Neutrophil (primary cell): ENCODE measurements at regions not wholly inside any gene's neighbourhood (a gene's known extent, or its start where the extent isn't known, plus 50 kb on each side); places are given as distances from the start of the nearest gene placed in this dataset.
A peak's percentile ranks its signal among the peaks of the same experiment; 100 is the strongest.

Experiments used
- H3K27ac ChIP-seq: fragments of 200-600 bp; sonication (generic); 2 replicates; pipeline ENCODE4 v1.5.1; 2016; ENCODE audit warnings: mild to moderate bottlenecking, moderate library complexity
- H3K27me3 ChIP-seq: fragments of 200-600 bp; sonication (generic); 2 replicates; pipeline ENCODE4 v1.6.0; 2016; ENCODE audit warnings: mild to moderate bottlenecking
- H3K36me3 ChIP-seq: fragments of 200-600 bp; sonication (generic); 2 replicates; pipeline ENCODE4 v1.5.1; 2017
- H3K4me1 ChIP-seq, 2 experiments: fragments of 200-600 bp in 1 of 2; sonication (generic) in 1 of 2; 1 replicate in 1 of 2; 2 replicates in 1 of 2; pipeline versions ENCODE4 v1.5.1 to v1.6.1; 2013 to 2016; ENCODE audit warnings: low read depth in 1 of 2, low read length in 1 of 2, mild to moderate bottlenecking in 1 of 2, moderate library complexity in 1 of 2; ENCODE audit not compliant: control insufficient read depth in 1 of 2, insufficient read depth in 1 of 2
- H3K4me3 ChIP-seq, 2 experiments: fragments of 200-600 bp in 1 of 2; sonication (generic) in 1 of 2; 1 replicate in 1 of 2; 2 replicates in 1 of 2; pipeline ENCODE4 v1.5.1; 2013 to 2016; ENCODE audit warnings: low read depth in 1 of 2, low read length in 1 of 2, mild to moderate bottlenecking in 1 of 2, moderate library complexity in 1 of 2
- H3K9me3 ChIP-seq: fragments of 200-600 bp; sonication (generic); 2 replicates; pipeline ENCODE4 v1.5.1; 2016
- CTCF ChIP-seq: fragments of 200-600 bp; sonication (generic); IDR thresholded peaks from 2 replicates; pipeline ENCODE4 v1.5.1; 2016; ENCODE audit warnings: antibody characterized with exemption

GRCh38 chr4:13957871-13958270 lies 330.3 kb upstream of the BOD1L1 start:
- H3K4me3 ChIP-seq: peak overlapping the region; percentile 10 to 37
- peak overlapping the region; percentile 86 for H3K27ac ChIP-seq
- TF ChIP-seq CTCF: no peak
- no peaks in the 10 kb centered on the region for H3K36me3 ChIP-seq
- H3K4me1 ChIP-seq: peaks cover 15 to 22% of the 10 kb centered on the region in 2 experiments
- no peaks in the 10 kb centered on the region for H3K9me3 ChIP-seq
- no peaks in the 10 kb centered on the region for H3K27me3 ChIP-seq

- H3K36me3 ChIP-seq: no peaks in the 10 kb centered on the region
- H3K4me3 ChIP-seq: no peak overlapping the region
- no peak for TF ChIP-seq CTCF
- H3K27ac ChIP-seq: no peak overlapping the region
- no peaks in the 10 kb centered on the region for H3K9me3 ChIP-seq
- peaks cover 3 to 9% of the 10 kb centered on the region in 2 experiments for H3K4me1 ChIP-seq
- H3K27me3 ChIP-seq: no peaks in the 10 kb centered on the region
Observed at GRCh38 chr4:13963601-13964000, 336.1 kb upstream of the BOD1L1 start.

GRCh38 chr4:13966231-13967195 lies 339.0 kb upstream of the BOD1L1 start:
- H3K36me3 ChIP-seq: no peaks in the 10 kb centered on the region
- no peak for TF ChIP-seq CTCF
- no peak overlapping the region for H3K27ac ChIP-seq
- no peaks in the 10 kb centered on the region for H3K4me1 ChIP-seq
- no peaks in the 10 kb centered on the region for H3K9me3 ChIP-seq
- no peaks in the 10 kb centered on the region for H3K27me3 ChIP-seq
- H3K4me3 ChIP-seq: no peak overlapping the region

GRCh38 chr4:13968723-13969122 lies 341.2 kb upstream of the BOD1L1 start:
- TF ChIP-seq CTCF: no peak
- Histone ChIP-seq H3K4me1 (no peaks in the 10 kb centered on the region), H3K4me3 (no peak overlapping the region), H3K9me3 (no peaks in the 10 kb centered on the region), H3K36me3 (no peaks in the 10 kb centered on the region), H3K27me3 (no peaks in the 10 kb centered on the region), H3K27ac (no peak overlapping the region)

GRCh38 chr4:13970349-13970748 lies 342.8 kb upstream of the BOD1L1 start:
- Histone ChIP-seq H3K27ac (no peak overlapping the region), H3K4me1 (no peaks in the 10 kb centered on the region), H3K27me3 (no peaks in the 10 kb centered on the region), H3K36me3 (no peaks in the 10 kb centered on the region), H3K4me3 (no peak overlapping the region), H3K9me3 (no peaks in the 10 kb centered on the region)
- TF ChIP-seq CTCF: no peak
